GM19324 (cell line): ENCODE measurements at regions not wholly inside any gene's neighbourhood (a gene's known extent, or its start where the extent isn't known, plus 50 kb on each side); places are given as distances from the start of the nearest gene placed in this dataset.
"Not testable (repeated sequence)": the region's sequence is repeated elsewhere in the genome, so short reads cannot be mapped to it uniquely, and the experiment has no call there.

Source experiments
- ATAC-seq: cut with Tn5 transposase; IDR thresholded peaks from one replicate; pipeline ENCODE4 v1.9.1; 2021; ENCODE audit warnings: mild to moderate bottlenecking, moderate library complexity; ENCODE audit not compliant: unreplicated experiment, low FRiP score

- ATAC-seq = no peak
Observed at GRCh38 chr7:16098585-16099179, 322.7 kb downstream of the CRPPA start.

- ATAC-seq = no peak
Observed at GRCh38 chr7:16098058-16098457, 323.3 kb downstream of the CRPPA start.

- no peak for ATAC-seq
Observed at GRCh38 chr7:16095171-16095950, 326.0 kb downstream of the CRPPA start.

- no peak for ATAC-seq
Observed at GRCh38 chr7:16094651-16095050, 326.7 kb downstream of the CRPPA start.

- ATAC-seq = no peak
Observed at GRCh38 chr7:16092711-16093110, 328.6 kb downstream of the CRPPA start.

GRCh38 chr7:16091701-16092310 is 329.5 kb downstream of the CRPPA start:
- ATAC-seq = no peak

GRCh38 chr7:16089801-16090200 is 331.5 kb downstream of the CRPPA start:
- ATAC-seq = no peak

GRCh38 chr7:16089191-16089590 is 332.1 kb downstream of the CRPPA start:
- ATAC-seq = no peak

- no peak for ATAC-seq
Observed at GRCh38 chr7:16086743-16087142, 334.6 kb downstream of the CRPPA start.

- ATAC-seq = not testable (repeated sequence)
Observed at GRCh38 chr7:16085780-16086179, 335.6 kb downstream of the CRPPA start.

GRCh38 chr7:16084875-16085274 is 336.5 kb downstream of the CRPPA start:
- no peak for ATAC-seq

GRCh38 chr7:16084370-16084769 is 337.0 kb downstream of the CRPPA start:
- no peak for ATAC-seq

GRCh38 chr7:16083931-16084330 is 337.4 kb downstream of the CRPPA start:
- no peak for ATAC-seq

GRCh38 chr7:16080131-16080530 is 341.2 kb downstream of the CRPPA start:
- no peak for ATAC-seq

GRCh38 chr7:16079723-16080122 is 341.6 kb downstream of the CRPPA start:
- no peak for ATAC-seq

GRCh38 chr7:16078076-16078952 is 343.0 kb downstream of the CRPPA start:
- peak; percentile 62 for ATAC-seq

GRCh38 chr7:16071246-16071857 is 350.0 kb downstream of the CRPPA start:
- ATAC-seq = no peak

GRCh38 chr7:16070806-16071205 is 350.5 kb downstream of the CRPPA start:
- no peak for ATAC-seq

GRCh38 chr7:16069998-16070397 is 351.3 kb downstream of the CRPPA start:
- no peak for ATAC-seq

- ATAC-seq = no peak
Observed at GRCh38 chr7:16068183-16068582, 353.2 kb downstream of the CRPPA start.
